Suppressor macrophage treated with lipopolysaccharide for 4 hours (primary cell): ENCODE measurements at regions not wholly inside any gene's neighbourhood (a gene's known extent, or its start where the extent isn't known, plus 50 kb on each side); places are given as distances from the start of the nearest gene placed in this dataset.
A peak's percentile ranks its signal among the peaks of the same experiment; 100 is the strongest.
"Not testable (repeated sequence)": the region's sequence is repeated elsewhere in the genome, so short reads cannot be mapped to it uniquely, and the experiment has no call there.

ENCODE experiments used
- DNase-seq: peaks from one replicate; pipeline ENCODE4 v3.0.0-alpha.2; 2020

- DNase-seq: no peak
Measured at GRCh38 chr13:80740071-80740470, 399.1 kb upstream of the SPRY2 start.

GRCh38 chr13:80737513-80737912 is 396.6 kb upstream of the SPRY2 start:
- DNase-seq: no peak

GRCh38 chr13:80727321-80727975 is 386.5 kb upstream of the SPRY2 start:
- DNase-seq: no peak

- no peak for DNase-seq
Measured at GRCh38 chr13:80726868-80727267, 385.9 kb upstream of the SPRY2 start.

- DNase-seq: no peak
Measured at GRCh38 chr13:80721689-80722088, 380.8 kb upstream of the SPRY2 start.

GRCh38 chr13:80718970-80719369 is 378.0 kb upstream of the SPRY2 start:
- no peak for DNase-seq

GRCh38 chr13:80717776-80718175 is 376.9 kb upstream of the SPRY2 start:
- no peak for DNase-seq

- DNase-seq: peak; percentile 19
Measured at GRCh38 chr13:80716610-80717081, 375.7 kb upstream of the SPRY2 start.

- peak; percentile 22 for DNase-seq
Measured at GRCh38 chr13:80712026-80712425, 371.1 kb upstream of the SPRY2 start.

- DNase-seq: no peak
Measured at GRCh38 chr13:80708791-80709190, 367.9 kb upstream of the SPRY2 start.

- DNase-seq: no peak
Measured at GRCh38 chr13:80707000-80707983, 366.4 kb upstream of the SPRY2 start.

GRCh38 chr13:80706164-80706471 is 365.2 kb upstream of the SPRY2 start:
- no peak for DNase-seq

- no peak for DNase-seq
Measured at GRCh38 chr13:80705371-80706163, 364.6 kb upstream of the SPRY2 start.

GRCh38 chr13:80704369-80704768 is 363.4 kb upstream of the SPRY2 start:
- no peak for DNase-seq

- DNase-seq: no peak
Measured at GRCh38 chr13:80695841-80696240, 354.9 kb upstream of the SPRY2 start.

- DNase-seq: not testable (repeated sequence)
Measured at GRCh38 chr13:80691814-80692213, 350.9 kb upstream of the SPRY2 start.

GRCh38 chr13:80690208-80690607 is 349.3 kb upstream of the SPRY2 start:
- no peak for DNase-seq

GRCh38 chr13:80688593-80688992 is 347.7 kb upstream of the SPRY2 start:
- no peak for DNase-seq

GRCh38 chr13:80685942-80686341 is 345.0 kb upstream of the SPRY2 start:
- DNase-seq: no peak

- no peak for DNase-seq
Measured at GRCh38 chr13:80684217-80684991, 343.5 kb upstream of the SPRY2 start.

- DNase-seq: no peak
Measured at GRCh38 chr13:80680786-80681366, 339.9 kb upstream of the SPRY2 start.

- DNase-seq: no peak
Measured at GRCh38 chr13:80679423-80679822, 338.5 kb upstream of the SPRY2 start.
